EL (cell line): ENCODE measurements at regions not wholly inside any gene's neighbourhood (a gene's known extent, or its start where the extent isn't known, plus 50 kb on each side); places are given as distances from the start of the nearest gene placed in this dataset.
"Not testable (repeated sequence)": the region's sequence is repeated elsewhere in the genome, so short reads cannot be mapped to it uniquely, and the experiment has no call there.

ENCODE experiments used
- DNase-seq: peaks from one replicate; pipeline ENCODE4 v3.0.0-alpha.2; 2016

- DNase-seq: no peak
Measured at GRCh38 chr3:151675858-151676615, 57.7 kb upstream of the AADACL2 start.

- no peak for DNase-seq
Measured at GRCh38 chr3:151673974-151674373, 59.8 kb upstream of the AADACL2 start.

DNA sequence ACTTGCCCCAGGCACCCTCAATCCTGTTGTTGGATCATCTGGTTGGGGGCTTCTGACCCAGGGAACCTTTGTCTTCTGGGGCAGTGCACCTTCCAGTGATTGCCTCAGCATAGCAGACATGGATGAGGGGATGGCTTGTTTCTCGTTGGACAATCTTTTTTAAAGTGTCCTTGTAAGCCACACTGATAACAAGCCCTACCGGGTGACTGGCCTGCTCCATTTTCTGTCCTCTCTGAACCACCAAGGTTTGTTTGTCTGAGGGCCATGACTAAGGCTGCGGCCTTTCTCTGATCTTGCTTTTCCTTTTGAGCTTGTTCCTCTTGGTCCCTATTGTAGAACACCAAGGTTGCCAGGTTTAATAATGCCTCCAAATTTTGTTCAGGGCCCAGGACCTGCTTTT, 66.0 kb upstream of the AADACL2 start:
- not testable (repeated sequence) for DNase-seq

DNA sequence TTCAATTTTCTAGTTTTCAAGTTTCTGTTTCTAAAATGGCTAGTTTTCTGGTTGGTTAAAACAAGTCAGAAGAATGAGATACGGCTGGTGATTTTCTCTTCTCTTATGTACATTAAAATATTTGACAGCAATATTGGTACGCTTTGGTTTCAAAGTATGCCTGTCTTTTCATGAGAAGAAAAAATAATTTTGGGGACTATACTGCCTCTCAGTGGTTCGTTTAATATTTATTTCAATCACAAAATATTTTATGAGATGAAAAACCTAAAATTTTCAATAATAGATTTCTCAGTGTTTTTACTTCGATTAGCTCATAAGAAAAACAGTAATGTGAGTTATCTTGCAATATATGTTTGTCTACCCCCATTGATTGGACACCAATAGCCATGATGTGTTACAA, 72.8 kb upstream of the AADACL2 start:
- no peak for DNase-seq

DNA sequence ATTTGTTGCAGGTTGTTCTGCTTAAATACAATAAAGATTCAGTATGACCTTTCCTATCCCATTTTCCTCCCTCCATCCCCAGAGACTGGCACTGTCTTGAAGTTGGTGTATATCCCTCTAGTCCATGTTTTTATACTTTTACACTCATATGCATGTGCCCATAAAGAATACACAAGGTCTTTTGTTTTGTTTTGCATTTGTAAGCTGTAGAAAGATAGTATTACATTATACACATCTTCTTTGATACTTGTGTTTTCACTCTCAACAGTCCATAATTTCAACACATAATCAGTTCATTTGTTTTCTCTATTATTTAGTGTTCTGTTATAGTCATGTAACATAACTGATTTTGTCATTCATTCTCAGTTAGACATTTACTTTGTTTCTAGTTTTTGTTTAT, 88.7 kb upstream of the AADACL2 start:
- DNase-seq: no peak

DNA sequence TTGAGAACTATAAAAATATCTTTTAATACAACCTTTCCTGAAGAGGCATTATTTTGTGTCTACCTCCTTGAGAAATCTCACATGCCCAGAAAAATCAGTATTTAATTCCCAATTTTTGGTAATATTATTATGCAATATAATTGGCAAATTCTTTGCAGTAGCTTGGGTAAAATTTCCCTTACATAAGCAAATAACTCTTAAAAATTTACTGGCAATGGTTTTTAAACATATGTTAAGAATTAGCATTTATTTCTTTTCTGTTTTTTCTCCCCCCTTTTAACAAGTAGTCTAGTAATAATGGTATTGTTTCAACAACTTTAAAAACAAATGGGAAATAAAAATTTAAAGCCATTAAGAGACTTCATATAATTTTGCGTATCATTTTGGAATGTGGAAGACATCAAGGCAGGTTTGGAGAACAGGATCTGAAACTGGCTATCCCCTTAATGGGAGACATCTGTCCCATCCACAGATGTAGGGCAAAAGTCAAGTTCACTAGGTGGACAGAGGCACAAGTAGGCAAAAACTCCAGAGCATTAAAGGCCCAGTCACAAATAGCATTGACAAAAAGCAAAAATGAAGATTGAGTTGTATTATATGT, 89.6 kb upstream of the AADACL2 start:
- no peak for DNase-seq

DNA sequence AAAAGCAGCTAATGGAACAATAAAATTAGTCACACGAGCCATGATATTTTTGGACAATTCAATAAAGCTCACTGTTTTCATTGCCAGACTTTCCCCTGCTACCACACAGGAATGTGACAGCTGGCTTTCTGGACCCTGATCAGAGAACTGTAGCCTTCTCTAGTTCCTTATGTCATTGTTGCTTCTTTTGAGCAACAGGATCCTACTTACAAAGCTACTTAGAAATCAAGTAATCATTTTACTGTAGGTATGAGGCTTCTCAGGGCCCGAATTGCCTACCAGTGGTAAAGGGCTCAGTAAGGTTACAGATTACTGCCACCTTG, 94.3 kb upstream of the AADACL2 start:
- DNase-seq: no peak

GRCh38 chr3:151638555-151639417, 94.9 kb upstream of the AADACL2 start:
- DNase-seq: no peak

DNA sequence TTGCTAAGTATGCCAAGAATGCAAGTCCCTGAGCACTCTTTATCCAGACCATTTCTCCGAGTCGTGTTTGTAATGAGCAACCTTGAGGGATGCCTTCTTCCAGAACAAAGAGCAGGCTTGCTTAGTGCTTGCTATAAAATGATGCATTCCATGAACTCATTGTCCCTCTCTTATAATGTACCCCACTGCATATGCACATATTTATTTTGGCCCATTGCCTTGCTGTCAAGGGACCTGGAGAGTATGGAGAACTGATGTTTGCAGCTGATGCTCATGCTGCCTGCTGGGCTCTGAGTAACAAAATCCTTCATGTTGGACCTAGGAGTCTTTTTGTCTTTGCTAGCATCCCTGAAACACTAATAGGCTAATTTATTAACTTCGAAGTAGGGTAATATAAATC, 97.8 kb upstream of the AADACL2 start:
- no peak for DNase-seq

DNA sequence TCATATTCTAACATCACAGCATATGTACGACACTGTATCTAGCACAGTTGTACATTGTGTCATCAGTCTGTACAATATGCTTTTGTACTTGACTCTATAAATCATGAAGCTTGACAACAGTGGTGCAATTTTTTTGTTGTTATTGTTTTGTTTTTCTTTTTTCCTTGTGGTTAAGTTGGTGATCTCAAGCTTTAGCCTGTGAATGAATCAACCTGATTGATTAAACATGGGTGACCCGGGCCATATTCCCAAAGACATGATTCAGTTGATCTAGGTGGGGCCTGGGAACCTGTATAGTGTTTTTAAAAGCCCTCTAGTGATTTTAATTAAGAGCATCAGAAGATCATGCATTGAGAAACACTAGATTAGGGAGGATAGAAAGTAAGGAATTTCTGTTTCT, 101.8 kb upstream of the AADACL2 start:
- no peak for DNase-seq

GRCh38 chr3:151630938-151631441, 102.7 kb upstream of the AADACL2 start:
- no peak for DNase-seq

DNA sequence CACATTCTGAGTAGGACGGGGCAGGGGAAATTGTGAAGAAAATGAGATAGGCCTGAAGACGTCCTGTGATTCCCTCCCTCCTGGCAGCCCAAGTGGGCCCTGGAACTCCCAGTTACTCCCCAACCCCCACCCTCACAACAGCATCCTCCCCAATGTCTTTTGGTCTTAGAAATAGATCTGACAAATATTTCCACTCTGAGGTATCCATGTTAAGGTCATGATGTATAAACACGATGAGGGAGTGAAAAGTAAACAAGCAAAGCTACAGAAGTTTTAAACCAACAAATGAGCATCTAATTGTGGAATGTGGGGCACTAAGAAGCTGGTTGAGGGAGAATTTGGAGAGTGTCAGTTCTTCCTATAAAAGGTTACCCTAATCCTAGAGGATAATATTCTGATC, 103.7 kb upstream of the AADACL2 start:
- DNase-seq: no peak

DNA sequence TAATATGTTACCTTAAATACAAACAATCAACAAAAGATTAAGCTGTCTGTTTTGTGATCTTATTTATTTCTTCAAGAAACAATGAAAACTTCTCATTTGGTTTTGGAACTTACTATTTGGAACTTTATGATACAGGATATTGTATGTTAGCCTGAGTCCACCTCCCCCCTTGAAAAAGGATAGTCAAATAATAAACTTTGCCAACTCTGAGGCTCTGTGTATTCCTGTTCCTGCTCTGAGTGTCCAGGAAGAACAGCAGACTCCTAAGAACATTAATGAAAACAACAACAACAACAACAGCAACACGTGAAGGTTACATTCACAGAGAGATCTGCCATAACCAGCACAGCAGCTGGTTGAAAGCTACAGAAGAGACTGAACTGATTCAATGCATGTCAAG, 108.1 kb upstream of the AADACL2 start:
- DNase-seq: no peak

- no peak for DNase-seq
Measured at GRCh38 chr3:151625086-151625485, 108.6 kb upstream of the AADACL2 start.

- no peak for DNase-seq
Measured at GRCh38 chr3:151620071-151620470, 113.7 kb upstream of the AADACL2 start.

DNA sequence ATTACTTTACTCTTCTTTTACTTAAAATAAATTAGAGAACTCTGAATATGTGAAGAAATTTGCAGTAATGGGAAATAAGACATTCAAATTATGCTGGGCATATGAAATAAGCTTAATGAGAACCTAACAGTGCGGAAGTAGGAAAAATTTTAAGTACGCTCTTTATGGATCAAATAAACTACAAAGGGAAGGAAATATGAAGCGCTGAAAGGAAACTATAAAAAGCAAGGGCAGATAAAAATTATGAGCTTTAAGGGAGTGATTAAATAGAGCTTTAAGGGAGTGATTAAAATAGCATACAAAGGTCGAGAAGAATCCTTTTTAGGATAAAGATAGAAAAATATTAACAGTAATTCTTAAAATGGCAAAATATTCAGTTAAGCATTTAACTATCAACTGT, 118.3 kb upstream of the AADACL2 start:
- DNase-seq: no peak

DNA sequence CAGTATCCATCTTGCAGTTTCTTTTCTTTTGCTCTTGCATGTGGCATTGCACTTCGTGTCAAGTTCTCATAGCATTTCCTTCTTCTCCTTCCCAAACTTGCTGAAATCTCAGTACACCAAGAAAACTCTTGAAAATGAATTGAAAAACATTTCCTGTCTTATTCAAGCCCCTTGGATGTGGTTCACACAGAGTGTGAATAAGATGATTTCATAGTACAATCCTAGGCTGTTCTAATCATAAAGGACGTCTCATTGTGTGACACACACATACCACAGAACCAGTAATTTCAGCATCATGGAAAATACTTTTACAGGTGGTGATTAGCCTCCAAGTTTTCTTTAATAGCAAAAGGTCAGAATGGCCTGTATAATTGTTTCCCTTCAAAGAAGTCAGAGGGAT, 121.6 kb upstream of the AADACL2 start:
- DNase-seq: no peak

GRCh38 chr3:151611419-151611818, 122.3 kb upstream of the AADACL2 start:
- DNase-seq: no peak

DNA sequence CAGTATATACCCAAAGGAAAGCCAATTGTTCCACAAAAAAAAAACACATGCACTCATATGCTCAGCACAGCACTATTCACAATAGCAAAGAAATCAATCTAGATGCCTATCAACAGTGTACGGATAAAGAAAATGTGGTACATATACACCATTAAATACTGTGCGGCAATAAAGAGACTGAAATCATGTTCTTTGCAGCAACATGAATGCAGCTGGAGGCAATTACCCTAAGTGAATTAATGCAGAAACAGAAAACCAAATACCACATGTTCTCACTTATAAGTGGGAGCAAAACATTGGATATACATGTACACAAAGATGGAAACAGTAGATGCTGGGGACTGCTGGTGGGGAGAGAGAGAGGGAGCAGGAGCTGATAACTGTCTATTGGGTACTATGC, 124.2 kb upstream of the AADACL2 start:
- DNase-seq: no peak

- no peak for DNase-seq
Measured at GRCh38 chr3:151604891-151605290, 128.8 kb upstream of the AADACL2 start.

GRCh38 chr3:151600783-151601182, 132.9 kb upstream of the AADACL2 start:
- no peak for DNase-seq

- DNase-seq: no peak
Measured at GRCh38 chr3:151599103-151599672, 134.5 kb upstream of the AADACL2 start.

DNA sequence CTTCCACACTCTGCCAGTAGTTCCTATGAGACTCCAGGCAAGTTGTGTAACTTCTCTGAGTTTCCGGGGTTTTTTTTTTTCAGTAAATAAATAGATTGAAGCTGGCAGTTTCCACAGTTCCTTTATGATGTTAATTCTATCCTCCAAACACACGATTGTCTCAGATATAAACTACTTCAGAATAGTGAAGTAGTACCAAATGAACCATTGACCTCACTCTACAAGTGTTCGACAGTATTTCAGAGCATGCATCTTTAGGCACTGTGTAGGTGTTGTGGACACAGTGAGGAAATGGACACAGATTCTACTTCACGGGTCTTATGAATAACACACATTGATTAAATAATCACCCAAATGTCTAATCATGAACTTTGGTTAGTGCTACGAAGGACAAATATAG, 136.1 kb upstream of the IGSF10 start:
- DNase-seq: no peak

DNA sequence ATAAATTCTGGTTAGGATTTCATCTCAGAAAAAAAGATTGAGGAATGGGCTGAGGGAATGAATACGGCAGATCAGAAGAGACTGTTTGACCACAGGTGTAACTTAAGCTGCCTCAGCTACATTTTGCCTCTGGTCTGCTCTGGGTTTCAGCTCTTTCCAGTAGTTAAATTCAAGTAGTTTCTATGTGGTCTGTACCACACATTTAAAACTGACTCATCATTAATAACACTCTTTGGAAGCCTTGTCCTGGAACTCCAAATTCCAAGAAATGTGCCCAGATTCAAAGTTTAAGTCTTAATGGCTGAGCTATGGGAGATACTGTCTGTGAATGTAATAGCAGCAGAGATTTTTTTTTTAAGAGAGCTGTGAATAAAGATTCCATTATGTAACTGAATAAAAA, 133.1 kb upstream of the IGSF10 start:
- peak; percentile 11 for DNase-seq
